IMR-90 (cell line): ENCODE measurements at regions not wholly inside any gene's neighbourhood (a gene's known extent, or its start where the extent isn't known, plus 50 kb on each side); places are given as distances from the start of the nearest gene placed in this dataset.

ENCODE experiments used
- ATAC-seq: fragments of 200-7000 bp; cut with Tn5 transposase; 2 replicates; pipeline ENCODE4 v1.9.1; 2020; ENCODE audit warnings: low read depth, mild to moderate bottlenecking, moderate library complexity
- BruUV-seq: library from RNA; stranded (reverse); fragments of 400-500 nt; replicated peaks from 2 replicates; lab custom pipeline; 2021; lab: Mats Ljungman, UMichigan
- CTCF ChIA-PET: fragments of 300-600 bp; formaldehyde crosslinking; extraction: SDS; loops from one replicate; lab custom pipeline; 2021; ENCODE audit warnings: antibody characterized with exemption; lab: Yijun Ruan, JAX
- POLR2A ChIA-PET: fragments of 300-600 bp; sonication (Branson Sonifier 250); formaldehyde crosslinking; loops from one replicate; lab custom pipeline; 2022; ENCODE audit warnings: antibody characterized with exemption; ENCODE audit not compliant: unreplicated experiment; lab: Charles Lee
- DNase-seq: peaks from one replicate; pipeline ENCODE4 v3.0.0; 2013
- H2AFZ ChIP-seq: replicated peaks from 2 replicates; pipeline ENCODE3; 2013; ENCODE audit warnings: low read length, mild to moderate bottlenecking; ENCODE audit not compliant: poor library complexity
- H2AK5ac ChIP-seq: 2 replicates; pipeline ENCODE4 v1.6.1; 2013; ENCODE audit warnings: low read depth, low read length, inconsistent platforms
- H2AK9ac ChIP-seq: replicated peaks from 2 replicates; pipeline ENCODE3; 2013; ENCODE audit warnings: mild to moderate bottlenecking, low read depth, low read length, moderate library complexity; ENCODE audit not compliant: poor library complexity
- H2BK120ac ChIP-seq: 2 replicates; pipeline ENCODE4 v1.6.1; 2013; ENCODE audit warnings: low read depth, low read length, inconsistent platforms
- H2BK15ac ChIP-seq: 3 replicates; pipeline ENCODE4 v1.6.1; 2013; ENCODE audit warnings: low read depth, low read length, inconsistent platforms
- H2BK20ac ChIP-seq: 2 replicates; pipeline ENCODE4 v1.6.1; 2013; ENCODE audit warnings: low read depth, mild to moderate bottlenecking, inconsistent platforms, low read length, moderate library complexity
- H2BK5ac ChIP-seq: 2 replicates; pipeline ENCODE4 v1.6.1; 2013; ENCODE audit warnings: mild to moderate bottlenecking, low read depth, low read length, inconsistent platforms; ENCODE audit not compliant: poor library complexity, severe bottlenecking
- H3K14ac ChIP-seq: replicated peaks from 2 replicates; pipeline ENCODE4 v1.6.1; 2013; ENCODE audit warnings: low read depth, low read length, inconsistent platforms
- H3K18ac ChIP-seq: 2 replicates; pipeline ENCODE4 v1.6.1; 2013; ENCODE audit warnings: low read depth, low read length, control low read depth
- H3K23ac ChIP-seq: 2 replicates; pipeline ENCODE4 v1.6.1; 2013; ENCODE audit warnings: low read depth, low read length, inconsistent platforms
- H3K27ac ChIP-seq: 2 replicates; pipeline ENCODE4 v1.5.1; 2013; ENCODE audit warnings: mild to moderate bottlenecking, control low read depth, low read length; ENCODE audit not compliant: insufficient read depth
- H3K27me3 ChIP-seq: 2 replicates; pipeline ENCODE4 v1.6.1; 2013; ENCODE audit warnings: low read length; ENCODE audit not compliant: control insufficient read depth, insufficient read depth
- H3K36me3 ChIP-seq: 2 replicates; pipeline ENCODE4 v1.6.1; 2013; ENCODE audit warnings: low read length, mixed read lengths; ENCODE audit not compliant: control insufficient read depth, insufficient read depth
- H3K4ac ChIP-seq: 2 replicates; pipeline ENCODE4 v1.6.1; 2013; ENCODE audit warnings: low read depth, low read length, inconsistent platforms
- H3K4me1 ChIP-seq: 2 replicates; pipeline ENCODE4 v1.6.1; 2013; ENCODE audit warnings: low read length, mixed read lengths; ENCODE audit not compliant: control insufficient read depth, insufficient read depth
- H3K4me2 ChIP-seq: 2 replicates; pipeline ENCODE4 v1.6.1; 2013; ENCODE audit warnings: low read depth, mild to moderate bottlenecking, control low read depth, low read length, moderate library complexity
- H3K4me3 ChIP-seq: 2 replicates; pipeline ENCODE4 v1.5.1; 2013; ENCODE audit warnings: low read depth, mild to moderate bottlenecking, control low read depth, low read length, moderate library complexity; ENCODE audit not compliant: insufficient read depth
- H3K56ac ChIP-seq: 2 replicates; pipeline ENCODE4 v1.6.1; 2013; ENCODE audit warnings: low read length, inconsistent platforms; ENCODE audit not compliant: insufficient read depth; ENCODE audit errors: extremely low read depth
- H3K79me1 ChIP-seq, 2 experiments: 2 replicates each; pipeline ENCODE4 v1.6.1; 2013; ENCODE audit warnings: low read length in 2 of 2, inconsistent platforms in 1 of 2, low read depth in 1 of 2
- H3K9ac ChIP-seq: 2 replicates; pipeline ENCODE4 v1.6.1; 2013; ENCODE audit warnings: low read depth, low read length, control low read depth
- H3K9me1 ChIP-seq: 2 replicates; pipeline ENCODE4 v1.6.1; 2013; ENCODE audit warnings: low read length, inconsistent platforms; ENCODE audit not compliant: insufficient read depth
- H3K9me3 ChIP-seq: 2 replicates; pipeline ENCODE4 v1.6.1; 2013; ENCODE audit warnings: low read length; ENCODE audit not compliant: control insufficient read depth, insufficient read depth
- H4K20me1 ChIP-seq: 2 replicates; pipeline ENCODE4 v1.6.1; 2013; ENCODE audit warnings: low read length, inconsistent platforms; ENCODE audit not compliant: insufficient read depth
- H4K5ac ChIP-seq: 2 replicates; pipeline ENCODE4 v1.6.1; 2013; ENCODE audit warnings: mild to moderate bottlenecking, low read depth, low read length, control low read depth
- H4K8ac ChIP-seq, 2 experiments: 2 replicates each; pipeline ENCODE4 v1.6.1; 2013; ENCODE audit warnings: low read depth in 2 of 2, low read length in 2 of 2, control low read depth in 1 of 2, inconsistent platforms in 1 of 2
- H4K91ac ChIP-seq: 2 replicates; pipeline ENCODE4 v1.6.1; 2013; ENCODE audit warnings: low read depth, low read length, inconsistent platforms; ENCODE audit not compliant: insufficient read depth
- BHLHE40 ChIP-seq: fragments of 150-350 bp; IDR thresholded peaks from 2 replicates; pipeline ENCODE4 v1.6.1; 2016; ENCODE audit warnings: mild to moderate bottlenecking, low read depth, low read length
- CEBPB ChIP-seq: IDR thresholded peaks from 2 replicates; pipeline ENCODE4 v1.6.1; 2012; ENCODE audit warnings: low read depth, low read length, improper control_type of control experiment
- CHD1 ChIP-seq: IDR thresholded peaks from 2 replicates; pipeline ENCODE4 v1.6.1; 2012; ENCODE audit warnings: low read depth, low read length, improper control_type of control experiment
- CTCF ChIP-seq: conservative IDR thresholded peaks from 2 replicates; pipeline ENCODE4 v1.5.1; 2012; ENCODE audit warnings: mild to moderate bottlenecking, low read depth, low read length, improper control_type of control experiment
- ELK1 ChIP-seq: fragments of 150-350 bp; IDR thresholded peaks from 2 replicates; pipeline ENCODE4 v1.6.1; 2016; ENCODE audit warnings: low read depth, mild to moderate bottlenecking, low read length, moderate library complexity, borderline replicate concordance
- FOS ChIP-seq: fragments of 150-350 bp; IDR thresholded peaks from 2 replicates; pipeline ENCODE4 v1.6.1; 2016; ENCODE audit warnings: low read depth, low read length
- MAFK ChIP-seq: IDR thresholded peaks from 2 replicates; pipeline ENCODE4 v1.6.1; 2012; ENCODE audit warnings: low read depth, low read length, improper control_type of control experiment
- MAZ ChIP-seq: IDR thresholded peaks from 2 replicates; pipeline ENCODE4 v1.6.1; 2012; ENCODE audit warnings: low read depth, mild to moderate bottlenecking, low read length, improper control_type of control experiment, moderate library complexity, borderline replicate concordance
- MXI1 ChIP-seq: IDR thresholded peaks from 2 replicates; pipeline ENCODE4 v1.6.1; 2012; ENCODE audit warnings: low read depth, mild to moderate bottlenecking, low read length, moderate library complexity, borderline replicate concordance
- NFE2L2 ChIP-seq: fragments of 150-350 bp; IDR thresholded peaks from 2 replicates; pipeline ENCODE4 v1.6.1; 2016; ENCODE audit warnings: low read depth, mild to moderate bottlenecking, low read length
- POLR2A ChIP-seq: IDR thresholded peaks from 2 replicates; pipeline ENCODE4 v1.6.1; 2012; ENCODE audit warnings: mild to moderate bottlenecking, low read depth, low read length
- RAD21 ChIP-seq: IDR thresholded peaks from 2 replicates; pipeline ENCODE4 v1.6.1; 2012; ENCODE audit warnings: low read length, improper control_type of control experiment
- RCOR1 ChIP-seq: IDR thresholded peaks from 2 replicates; pipeline ENCODE4 v1.6.1; 2012; ENCODE audit warnings: mild to moderate bottlenecking, low read length, improper control_type of control experiment; ENCODE audit not compliant: insufficient replicate concordance
- RFX5 ChIP-seq: IDR thresholded peaks from 2 replicates; pipeline ENCODE4 v1.8.0; 2012; ENCODE audit warnings: low read depth, mild to moderate bottlenecking, low read length, moderate library complexity
- SMC3 ChIP-seq: fragments of 150-350 bp; IDR thresholded peaks from 2 replicates; pipeline ENCODE4 v1.6.1; 2016; ENCODE audit warnings: low read depth, mild to moderate bottlenecking, antibody characterized with exemption, low read length, moderate library complexity
- USF2 ChIP-seq: fragments of 150-350 bp; IDR thresholded peaks from 2 replicates; pipeline ENCODE4 v1.6.1; 2017; ENCODE audit warnings: mild to moderate bottlenecking, antibody characterized with exemption, low read length, low read depth
- WGBS, 2 experiments: methylation state at CpG; one replicate each; pipeline versions ENCODE4 v1.1.5 to v1.1.7; 2013; ENCODE audit warnings: missing lambda C conversion rate in 2 of 2; ENCODE audit not compliant: insufficient read length in 1 of 2; ENCODE audit errors: extremely low coverage in 2 of 2; 5-methylcytosine and 5-hydroxymethylcytosine counted together
- dilution Hi-C: fragments of 300-500 bp; cut with HindIII; formaldehyde crosslinking; loops from one replicate; pipeline ENCODE4 v1.14.3; 2018; ENCODE audit warnings: low sequenced_read_pairs; ENCODE audit not compliant: unreplicated experiment
- in situ Hi-C: fragments of 300-500 bp; cut with MboI; formaldehyde crosslinking; loops from 3 replicates; pipeline ENCODE4 v1.14.3; 2019; ENCODE audit warnings: low sequenced_read_pairs, inconsistent platforms, mixed read lengths
- intact Hi-C: fragments of 100-400 bp; cut with micrococcal nuclease; formaldehyde crosslinking; loops from 2 replicates; pipeline ENCODE4 v1.10.0; 2022

- H2AFZ ChIP-seq = no peak overlapping the region
- ChIA-PET CTCF (no interaction called here), POLR2A (no interaction called here)
- H2BK120ac ChIP-seq = no peak overlapping the region
- H3K9ac ChIP-seq = no peak overlapping the region
- H4K91ac ChIP-seq = no peak overlapping the region
- H2AK9ac ChIP-seq = no peak overlapping the region
- H3K4ac ChIP-seq = no peak overlapping the region
- no peak overlapping the region for H3K23ac ChIP-seq
- no peak overlapping the region for H4K5ac ChIP-seq
- no peak overlapping the region for H2BK5ac ChIP-seq
- no TSS peak for BruUV-seq
- H3K4me2 ChIP-seq = no peak overlapping the region
- no peak overlapping the region for H3K18ac ChIP-seq
- H3K27me3 ChIP-seq = peaks cover 28% of the 10 kb centered on the region
- no peak for ATAC-seq
- H2BK15ac ChIP-seq = no peak overlapping the region
- no peaks in the 10 kb centered on the region for H3K79me1 ChIP-seq
- H3K27ac ChIP-seq = no peak overlapping the region
- in situ Hi-C loops = no loop called here
- WGBS, 2 experiments = 92% methylated on average over 4 of the region's 5 CpGs; no CpG with 5 or more reads in 1 of the 2 experiments
- H3K36me3 ChIP-seq = no peaks in the 10 kb centered on the region
- dilution Hi-C loops = no loop called here
- H3K4me1 ChIP-seq = no peaks in the 10 kb centered on the region
- H4K8ac ChIP-seq = no peak overlapping the region
- H3K56ac ChIP-seq = no peak overlapping the region
- H3K9me3 ChIP-seq = no peaks in the 10 kb centered on the region
- H2AK5ac ChIP-seq = no peak overlapping the region
- no peak overlapping the region for H3K4me3 ChIP-seq
- DNase-seq = no peak
- no peak overlapping the region for H3K14ac ChIP-seq
- intact Hi-C loops = no loop called here
- no peaks in the 10 kb centered on the region for H4K20me1 ChIP-seq
- H3K9me1 ChIP-seq = no peaks in the 10 kb centered on the region
- no peak overlapping the region for H2BK20ac ChIP-seq
- TF ChIP-seq USF2 (no peak), CTCF (no peak), POLR2A (no peak), ELK1 (no peak), MXI1 (no peak), RCOR1 (no peak), NFE2L2 (no peak), RFX5 (no peak), CHD1 (no peak), CEBPB (no peak), MAFK (no peak), SMC3 (no peak), RAD21 (no peak), BHLHE40 (no peak), MAZ (no peak), FOS (no peak)
Measured at GRCh38 chr17:36792849-36793248, 144.4 kb upstream of the LHX1 start.
